K562 (cell line): ENCODE measurements at regions not wholly inside any gene's neighbourhood (a gene's known extent, or its start where the extent isn't known, plus 50 kb on each side); places are given as distances from the start of the nearest gene placed in this dataset.

Experiments used
- ATAC-seq: fragments of 200-7000 bp; cut with Tn5 transposase; 3 replicates; pipeline ENCODE4 v1.9.1; 2020; ENCODE audit warnings: moderate library complexity
- BruUV-seq: library from RNA; stranded (reverse); fragments of 400-500 nt; replicated peaks from 2 replicates; lab custom pipeline; 2021; lab: Mats Ljungman, UMichigan
- CTCF ChIA-PET: fragments of 300-600 bp; formaldehyde crosslinking; extraction: SDS; loops from one replicate; lab custom pipeline; 2021; ENCODE audit warnings: low intra/inter-chr PET ratio; lab: Yijun Ruan, JAX
- POLR2A ChIA-PET: fragments of 300-600, 350-650 bp; sonication (Branson Sonifier 250); formaldehyde crosslinking; extraction: SDS; loops from one replicate; lab custom pipeline; 2021; ENCODE audit warnings: antibody characterized with exemption, inconsistent platforms; lab: Yijun Ruan, JAX
- DNase-seq, 4 experiments: peaks; one replicate each; pipeline versions ENCODE4 v3.0.0 to v3.0.0-alpha.2; 2011 to 2018; ENCODE audit warnings: low spot score in 3 of 4, mixed read lengths in 3 of 4; ENCODE audit errors: extremely low read depth in 1 of 4
- FAIRE-seq: peaks from 2 replicates; lab custom pipeline; 2011; peaks lifted over from hg19 to GRCh38; lab: Jason Lieb, UNC
- H2AFZ ChIP-seq: 2 replicates; pipeline ENCODE4 v1.6.0; 2011; ENCODE audit warnings: low read depth, low read length, control low read depth, inconsistent platforms
- H3K27ac ChIP-seq: fragments of 200-600 bp; 3 replicates; pipeline ENCODE4 v1.8.0; 2011; ENCODE audit warnings: low read depth, mild to moderate bottlenecking, control low read depth, inconsistent platforms, low read length, moderate library complexity, mixed read lengths; ENCODE audit errors: extremely low read depth
- H3K27me3 ChIP-seq, 2 experiments: fragments of 300-600 bp in 1 of 2; 2 replicates in 1 of 2; 3 replicates in 1 of 2; pipeline versions ENCODE4 v1.6.0 to v1.8.0; 2011; ENCODE audit warnings: inconsistent platforms in 2 of 2, low read length in 2 of 2, mild to moderate bottlenecking in 1 of 2, mixed read lengths in 1 of 2, moderate library complexity in 1 of 2; ENCODE audit not compliant: control insufficient read depth in 2 of 2, insufficient read depth in 2 of 2
- H3K36me3 ChIP-seq: fragments of 300-600 bp; 3 replicates; pipeline ENCODE4 v1.8.0; 2011; ENCODE audit warnings: mild to moderate bottlenecking, low read length, inconsistent platforms; ENCODE audit not compliant: control insufficient read depth, insufficient read depth
- H3K4me1 ChIP-seq, 2 experiments: fragments of 200-600 bp in 1 of 2; replicated peaks in 1 of 2; 2 replicates in 1 of 2; 3 replicates in 1 of 2; pipeline versions ENCODE4 v1.5.1 to v1.8.0; 2011; ENCODE audit warnings: inconsistent platforms in 2 of 2, low read length in 2 of 2, mild to moderate bottlenecking in 1 of 2, mixed read lengths in 1 of 2, moderate library complexity in 1 of 2; ENCODE audit not compliant: control insufficient read depth in 2 of 2, insufficient read depth in 2 of 2
- H3K4me2 ChIP-seq: 2 replicates; pipeline ENCODE4 v1.6.1; 2011; ENCODE audit warnings: low read length, control low read depth, inconsistent platforms, mixed read lengths; ENCODE audit not compliant: insufficient read depth
- H3K4me3 ChIP-seq: fragments of 200-600 bp; sonication (generic), shearing (Covaris generic); 2 replicates; pipeline ENCODE4 v1.5.1; 2016; ENCODE audit warnings: control low read depth, inconsistent platforms
- H3K79me2 ChIP-seq: fragments of 200-600 bp; 3 replicates; pipeline ENCODE4 v1.8.0; 2011; ENCODE audit warnings: low read length, inconsistent platforms; ENCODE audit not compliant: control insufficient read depth, insufficient read depth
- H3K9ac ChIP-seq, 2 experiments: 2 replicates each; pipeline versions ENCODE4 v1.6.0 to v1.6.1; 2011; ENCODE audit warnings: low read depth in 2 of 2, low read length in 2 of 2, control low read depth in 1 of 2, inconsistent platforms in 1 of 2, mild to moderate bottlenecking in 1 of 2, mixed read lengths in 1 of 2; ENCODE audit not compliant: insufficient read depth in 1 of 2
- H3K9me1 ChIP-seq: one replicate; pipeline ENCODE4 v1.6.0; 2011; ENCODE audit warnings: inconsistent platforms, mild to moderate bottlenecking, low read length, moderate library complexity; ENCODE audit not compliant: control insufficient read depth, insufficient read depth
- H3K9me3 ChIP-seq: replicated peaks from 2 replicates; pipeline ENCODE4 v1.5.1; 2011; ENCODE audit warnings: low read depth, low read length, inconsistent platforms; ENCODE audit not compliant: control insufficient read depth, insufficient read depth
- H4K20me1 ChIP-seq: replicated peaks from 2 replicates; pipeline ENCODE4 v1.6.1; 2011; ENCODE audit warnings: low read length, inconsistent platforms, mixed read lengths; ENCODE audit not compliant: control insufficient read depth, insufficient read depth
- ARHGAP35 ChIP-seq: fragments of 450-650 bp; IDR thresholded peaks from 2 replicates; pipeline ENCODE4 v1.6.1; 2018; ENCODE audit not compliant: partially characterized antibody
- ETV5 ChIP-seq: sonication (generic); formaldehyde crosslinking; IDR thresholded peaks from 2 replicates; pipeline ENCODE4 v1.4.0; 2020; ENCODE audit warnings: low read depth, mild to moderate bottlenecking, missing genetic modification reagents
- FOXM1 ChIP-seq, 2 experiments: fragments of 450-650 bp in 1 of 2; sonication (generic) in 1 of 2; formaldehyde crosslinking in 1 of 2; IDR thresholded peaks; 2 replicates each; pipeline versions ENCODE4 v1.6.1 to v1.9.0; 2017 to 2022; ENCODE audit warnings: low read depth in 2 of 2, mild to moderate bottlenecking in 2 of 2, missing genetic modification reagents in 1 of 2, moderate library complexity in 1 of 2
- GTF2A2 ChIP-seq: IDR thresholded peaks from 2 replicates; pipeline ENCODE4 v1.6.1; 2016; ENCODE audit warnings: mild to moderate bottlenecking, missing genetic modification characterization, missing compliant biosample characterization
- HMG20B ChIP-seq: fragments of 250-450 bp; sonication (Bioruptor Pico); IDR thresholded peaks from 2 replicates; pipeline ENCODE4 v1.5.0; 2021; ENCODE audit warnings: mild to moderate bottlenecking
- HSF4 ChIP-seq: fragments of 250-450 bp; sonication (Bioruptor Pico); IDR thresholded peaks from 2 replicates; pipeline ENCODE4 v2.1.2; 2022; ENCODE audit warnings: mild to moderate bottlenecking, moderate library complexity, borderline replicate concordance
- NCOA4 ChIP-seq: fragments of 450-650 bp; IDR thresholded peaks from 2 replicates; pipeline ENCODE4 v1.6.1; 2018; ENCODE audit warnings: mild to moderate bottlenecking; ENCODE audit not compliant: partially characterized antibody
- NR2F6 ChIP-seq: fragments of 450-650 bp; formaldehyde crosslinking; IDR thresholded peaks from 2 replicates; pipeline ENCODE4 v1.4.0; 2020; ENCODE audit warnings: mild to moderate bottlenecking
- RBM39 ChIP-seq: fragments of 200-400 bp; formaldehyde crosslinking; optimal IDR thresholded peaks from 2 replicates; pipeline ENCODE3; 2018; ENCODE audit warnings: low read depth, low read length
- SOX6 ChIP-seq: fragments of 450-650 bp; IDR thresholded peaks from 2 replicates; pipeline ENCODE4 v1.6.1; 2014; ENCODE audit warnings: mild to moderate bottlenecking
- STAT5A ChIP-seq: IDR thresholded peaks from 2 replicates; pipeline ENCODE4 v1.6.1; 2012; ENCODE audit warnings: low read length, inconsistent platforms, borderline replicate concordance
- TBL1XR1 ChIP-seq, 2 experiments: IDR thresholded peaks; 2 replicates each; pipeline ENCODE4 v1.6.1; 2012; ENCODE audit warnings: improper control_type of control experiment in 2 of 2, low read length in 2 of 2, mild to moderate bottlenecking in 1 of 2
- TCF7 ChIP-seq: sonication (generic); IDR thresholded peaks from 2 replicates; pipeline ENCODE4 v1.6.1; 2016; ENCODE audit warnings: antibody characterized with exemption, borderline replicate concordance
- ZC3H8 ChIP-seq: fragments of 450-650 bp; IDR thresholded peaks from 2 replicates; pipeline ENCODE4 v1.6.1; 2017
- ZNF133 ChIP-seq: fragments of 250-450 bp; sonication (Bioruptor Pico); IDR thresholded peaks from 2 replicates; pipeline ENCODE4 v1.4.0; 2020; ENCODE audit warnings: mild to moderate bottlenecking
- ZNF140 ChIP-seq: fragments of 250-450 bp; sonication (Bioruptor Pico); IDR thresholded peaks from 2 replicates; pipeline ENCODE4 v1.8.0; 2021; ENCODE audit warnings: moderate library complexity, mild to moderate bottlenecking, inconsistent platforms
- ZNF431 ChIP-seq: sonication (generic); formaldehyde crosslinking; IDR thresholded peaks from 2 replicates; pipeline ENCODE4 v1.8.0; 2022; ENCODE audit warnings: mild to moderate bottlenecking, missing genetic modification reagents
- ZZZ3 ChIP-seq: fragments of 450-650 bp; IDR thresholded peaks from 2 replicates; pipeline ENCODE4 v1.6.1; 2016; ENCODE audit warnings: antibody characterized with exemption, mild to moderate bottlenecking, moderate library complexity
- WGBS: fragments of 100-300 bp; shearing (Covaris generic); methylation state at CpG from one replicate; pipeline ENCODE4 v1.1.6; 2016; ENCODE audit warnings: low coverage, mixed read lengths; ENCODE audit not compliant: insufficient coverage; ENCODE audit errors: missing lambda C conversion rate; 5-methylcytosine and 5-hydroxymethylcytosine counted together
- in situ Hi-C: fragments of 300-500 bp; cut with MboI; formaldehyde crosslinking; loops from 4 replicates; pipeline ENCODE4 v1.15.0; 2018; ENCODE audit warnings: inconsistent platforms, mixed read lengths
- intact Hi-C: fragments of 100-400 bp; cut with micrococcal nuclease; formaldehyde crosslinking; loops from 2 replicates; pipeline ENCODE4 v1.14.2; 2022
- TF ChIP-seq, protein P1 (sequence below): fragments of 450-650 bp; IDR thresholded peaks from 2 replicates; pipeline ENCODE4 v1.6.1; 2014; ENCODE audit warnings: low read depth, mild to moderate bottlenecking, moderate library complexity, borderline replicate concordance
- TF ChIP-seq, protein P2 (sequence below): fragments of 250-450 bp; sonication (Bioruptor Pico); IDR thresholded peaks from 2 replicates; pipeline ENCODE4 v1.9.0; 2021; ENCODE audit warnings: mild to moderate bottlenecking
- TF ChIP-seq, protein P3 (sequence below), 2 experiments: fragments of 250-450 bp in 1 of 2; fragments of 450-650 bp in 1 of 2; sonication (Bioruptor Pico) in 1 of 2; IDR thresholded peaks; 2 replicates each; pipeline versions ENCODE4 v1.6.1 to v1.8.0; 2016 to 2021; ENCODE audit warnings: mild to moderate bottlenecking in 2 of 2, moderate library complexity in 2 of 2, missing compliant biosample characterization in 1 of 2, missing genetic modification characterization in 1 of 2

DNA sequence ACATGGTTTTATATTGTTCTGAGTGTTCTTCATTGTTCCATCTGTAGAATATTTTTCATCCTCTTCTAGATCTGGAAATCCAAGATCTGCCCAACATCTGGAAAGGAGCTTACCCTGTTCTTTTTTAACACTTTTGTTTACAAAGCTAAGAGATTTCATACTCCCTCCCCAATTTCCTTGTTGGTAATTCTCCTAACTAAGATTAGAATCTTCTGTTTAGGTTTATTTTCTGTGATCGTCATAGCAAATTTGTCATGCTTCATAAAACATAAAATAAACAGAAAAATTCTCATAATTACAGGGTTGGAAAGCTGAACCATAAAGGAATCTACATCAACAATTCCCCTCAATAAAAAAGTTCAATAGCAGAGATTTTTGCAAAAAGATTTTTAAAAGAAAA is 580.3 kb upstream of the CA10 start (continued):
- no peak for TF ChIP-seq FOXM1 (IDR thresholded peaks at IDR 0.05; ENCODE audit: low read depth)
- no peak for TF ChIP-seq FOXM1 (CRISPR knock-in tag; IDR thresholded peaks at IDR 0.05; ENCODE audit: low read depth)
- TF ChIP-seq NR2F6 (CRISPR knock-in tag), result no peak
- no peak for TF ChIP-seq TBL1XR1 (IDR thresholded peaks at IDR 0.05; ENCODE audit: low read length in 2 of 2)
- TF ChIP-seq HSF4 (CRISPR knock-in tag), result no peak
- no peak for TF ChIP-seq ZNF431 (CRISPR knock-in tag)
- no peak for TF ChIP-seq ZNF140 (CRISPR knock-in tag)
- TF ChIP-seq HMG20B (CRISPR knock-in tag), result no peak

DNA sequence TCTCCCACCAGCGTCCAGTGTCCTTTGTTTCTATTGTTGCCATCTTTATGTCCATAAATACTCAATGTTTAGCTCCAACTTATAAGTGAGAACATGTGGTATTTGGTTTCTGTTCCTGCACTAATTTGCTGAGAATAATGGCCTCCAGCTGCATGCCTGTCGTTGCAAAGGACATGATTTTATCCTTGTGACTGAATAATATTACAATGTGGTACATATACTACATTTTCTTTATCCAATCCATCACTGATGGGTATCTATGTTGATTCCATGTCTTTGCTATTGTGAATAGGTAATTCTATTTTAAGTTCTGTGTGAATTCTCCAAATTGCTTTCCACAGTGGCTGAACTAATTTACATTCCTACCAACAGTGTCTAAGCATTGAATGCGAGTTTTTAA is 578.6 kb upstream of the CA10 start:
- no peaks in the 10 kb centered on the region for H3K4me1 ChIP-seq
- 0% methylated on average over 3 of the region's 3 CpGs for WGBS
- H3K9me3 ChIP-seq, result no peaks in the 10 kb centered on the region; the same call in 1 of the 2 replicates
- no peak for DNase-seq
- ATAC-seq, result no peak
- ChIA-PET CTCF (no interaction called here), POLR2A (no interaction called here)
- in situ Hi-C loops (no loop called here), intact Hi-C loops (no loop called here)
- H4K20me1 ChIP-seq, result no peaks in the 10 kb centered on the region
- no peak overlapping the region for H3K9ac ChIP-seq
- no peaks in the 10 kb centered on the region for H3K36me3 ChIP-seq
- no peak overlapping the region for H3K4me2 ChIP-seq
- H3K27ac ChIP-seq, result no peak overlapping the region
- no peak for FAIRE-seq
- BruUV-seq, result no TSS peak
- H3K4me3 ChIP-seq, result no peak overlapping the region
- H3K79me2 ChIP-seq, result no peaks in the 10 kb centered on the region
- no peaks in the 10 kb centered on the region for H3K27me3 ChIP-seq
- H2AFZ ChIP-seq, result no peak overlapping the region
- no peaks in the 10 kb centered on the region for H3K9me1 ChIP-seq
- no peak for TF ChIP-seq RBM39
- no peak for TF ChIP-seq SOX6
- TF ChIP-seq NCOA4, result no peak
- TF ChIP-seq ZZZ3, result no peak
- no peak for TF ChIP-seq ETV5 (CRISPR knock-in tag)
- TF ChIP-seq ZNF133 (CRISPR knock-in tag), result no peak
- TF ChIP-seq, protein P1, sequence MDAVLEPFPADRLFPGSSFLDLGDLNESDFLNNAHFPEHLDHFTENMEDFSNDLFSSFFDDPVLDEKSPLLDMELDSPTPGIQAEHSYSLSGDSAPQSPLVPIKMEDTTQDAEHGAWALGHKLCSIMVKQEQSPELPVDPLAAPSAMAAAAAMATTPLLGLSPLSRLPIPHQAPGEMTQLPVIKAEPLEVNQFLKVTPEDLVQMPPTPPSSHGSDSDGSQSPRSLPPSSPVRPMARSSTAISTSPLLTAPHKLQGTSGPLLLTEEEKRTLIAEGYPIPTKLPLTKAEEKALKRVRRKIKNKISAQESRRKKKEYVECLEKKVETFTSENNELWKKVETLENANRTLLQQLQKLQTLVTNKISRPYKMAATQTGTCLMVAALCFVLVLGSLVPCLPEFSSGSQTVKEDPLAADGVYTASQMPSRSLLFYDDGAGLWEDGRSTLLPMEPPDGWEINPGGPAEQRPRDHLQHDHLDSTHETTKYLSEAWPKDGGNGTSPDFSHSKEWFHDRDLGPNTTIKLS, result no peak
- TF ChIP-seq, protein P2, sequence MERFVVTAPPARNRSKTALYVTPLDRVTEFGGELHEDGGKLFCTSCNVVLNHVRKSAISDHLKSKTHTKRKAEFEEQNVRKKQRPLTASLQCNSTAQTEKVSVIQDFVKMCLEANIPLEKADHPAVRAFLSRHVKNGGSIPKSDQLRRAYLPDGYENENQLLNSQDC, result no peak
- TF ChIP-seq, protein P3, sequence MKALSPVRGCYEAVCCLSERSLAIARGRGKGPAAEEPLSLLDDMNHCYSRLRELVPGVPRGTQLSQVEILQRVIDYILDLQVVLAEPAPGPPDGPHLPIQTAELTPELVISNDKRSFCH (CRISPR knock-in tag; IDR thresholded peaks at IDR 0.05), result no peak
- TF ChIP-seq, protein P3 (tag; IDR thresholded peaks at IDR 0.05), result no peak
- no peak for TF ChIP-seq ZC3H8
- no peak for TF ChIP-seq ARHGAP35
- TF ChIP-seq STAT5A, result no peak
- no peak for TF ChIP-seq GTF2A2 (tag)
- no peak for TF ChIP-seq TCF7
